ENCODE measurements at regions not wholly inside any gene's neighbourhood (a gene's known extent, or its start where the extent isn't known, plus 50 kb on each side); places are given as distances from the start of the nearest gene placed in this dataset.
"Not testable (repeated sequence)": the region's sequence is repeated elsewhere in the genome, so short reads cannot be mapped to it uniquely, and the experiment has no call there.

GRCh38 chr1:189941922-189942321, 535.7 kb downstream of the BRINP3 start:
- no peak for DNase-seq (ENCODE audit: extremely low read depth, low read depth)

- DNase-seq (ENCODE audit: extremely low read depth, low read depth): no peak
Measured at GRCh38 chr1:189958756-189959155, 518.9 kb downstream of the BRINP3 start.

GRCh38 chr1:189960769-189961168, 516.9 kb downstream of the BRINP3 start:
- no peak for DNase-seq (ENCODE audit: extremely low read depth, low read depth)

- DNase-seq (ENCODE audit: extremely low read depth, low read depth): no peak
Measured at GRCh38 chr1:189962181-189962580, 515.5 kb downstream of the BRINP3 start.

DNA sequence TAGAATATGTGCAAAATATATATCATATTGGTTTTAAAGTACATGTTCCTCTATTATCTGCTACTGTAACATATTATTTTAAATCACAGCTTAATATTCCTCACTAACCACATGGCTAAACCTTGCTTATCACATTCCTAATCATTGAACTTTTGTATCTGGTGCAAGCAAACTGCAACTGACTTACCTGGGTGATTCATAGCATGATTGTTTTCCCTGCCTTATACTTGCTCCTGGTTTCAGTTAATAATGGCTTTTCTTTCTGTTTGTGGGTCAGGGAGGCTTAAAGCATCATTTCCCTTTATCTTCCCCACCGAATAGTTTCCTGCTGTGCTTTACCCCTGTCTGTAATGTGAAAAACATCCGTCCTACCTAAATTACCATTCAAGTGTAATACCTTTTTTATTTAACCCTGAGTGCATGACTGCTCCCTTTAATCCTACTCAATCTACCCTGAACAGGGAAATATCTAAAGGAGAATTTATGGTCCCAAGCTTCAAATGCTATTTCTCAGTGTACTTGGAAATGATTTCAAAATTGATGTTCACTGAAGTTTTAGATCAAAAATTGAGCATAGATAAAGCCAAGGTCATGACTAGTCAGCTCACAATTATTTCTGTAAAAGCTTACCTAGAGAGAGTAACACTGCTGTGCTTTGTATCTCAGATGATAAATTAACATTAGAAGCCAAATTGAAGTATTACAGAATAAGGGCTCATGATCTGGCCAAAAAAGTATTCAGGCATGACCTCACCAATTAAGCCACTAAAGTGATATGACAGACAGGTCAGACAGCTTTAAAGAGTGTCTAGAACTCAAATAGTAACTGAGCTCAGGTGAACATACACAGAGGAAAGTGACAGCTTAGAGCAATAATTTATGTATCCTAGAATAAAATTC, 507.1 kb downstream of the BRINP3 start:
- DNase-seq (ENCODE audit: extremely low read depth, low read depth): no peak

DNA sequence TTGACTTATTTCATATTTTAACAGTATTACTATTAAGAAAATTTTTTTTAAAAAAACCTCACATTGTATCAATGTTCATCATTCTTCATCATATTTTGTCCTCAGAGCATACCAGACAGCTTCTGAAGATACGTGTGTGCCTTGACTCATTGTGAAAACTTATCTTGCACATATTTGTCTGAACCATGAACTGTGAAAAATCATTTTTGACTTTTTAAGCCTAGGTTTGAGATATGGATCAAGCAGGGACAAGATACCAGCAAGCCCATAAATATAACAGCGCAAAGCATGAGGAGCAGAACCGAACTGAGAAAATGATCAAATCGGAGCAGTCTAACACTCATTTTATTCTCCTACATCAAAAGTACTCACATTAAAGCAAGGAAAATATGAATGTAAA, 506.0 kb downstream of the BRINP3 start:
- no peak for DNase-seq (ENCODE audit: extremely low read depth, low read depth)

DNA sequence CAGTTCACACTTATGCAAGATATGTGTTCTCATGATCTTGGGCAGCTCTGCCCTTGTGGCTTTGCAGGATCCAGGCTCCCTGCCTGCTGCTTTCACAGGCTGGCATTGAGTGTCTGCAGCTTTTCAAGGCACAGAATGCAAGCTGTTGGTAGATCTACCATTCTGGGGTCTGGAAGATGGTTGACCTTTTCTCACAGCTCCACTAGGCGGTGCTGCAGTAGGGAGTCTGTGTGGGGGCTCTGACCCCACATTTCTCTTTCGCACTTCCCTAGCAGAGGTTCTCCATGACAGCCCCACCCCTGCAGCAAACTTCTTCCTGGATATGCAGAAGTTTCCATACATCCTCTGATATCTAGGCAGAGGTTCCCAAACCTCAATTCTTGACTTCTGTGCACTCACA, 500.5 kb downstream of the BRINP3 start:
- DNase-seq (ENCODE audit: extremely low read depth, low read depth): no peak

DNA sequence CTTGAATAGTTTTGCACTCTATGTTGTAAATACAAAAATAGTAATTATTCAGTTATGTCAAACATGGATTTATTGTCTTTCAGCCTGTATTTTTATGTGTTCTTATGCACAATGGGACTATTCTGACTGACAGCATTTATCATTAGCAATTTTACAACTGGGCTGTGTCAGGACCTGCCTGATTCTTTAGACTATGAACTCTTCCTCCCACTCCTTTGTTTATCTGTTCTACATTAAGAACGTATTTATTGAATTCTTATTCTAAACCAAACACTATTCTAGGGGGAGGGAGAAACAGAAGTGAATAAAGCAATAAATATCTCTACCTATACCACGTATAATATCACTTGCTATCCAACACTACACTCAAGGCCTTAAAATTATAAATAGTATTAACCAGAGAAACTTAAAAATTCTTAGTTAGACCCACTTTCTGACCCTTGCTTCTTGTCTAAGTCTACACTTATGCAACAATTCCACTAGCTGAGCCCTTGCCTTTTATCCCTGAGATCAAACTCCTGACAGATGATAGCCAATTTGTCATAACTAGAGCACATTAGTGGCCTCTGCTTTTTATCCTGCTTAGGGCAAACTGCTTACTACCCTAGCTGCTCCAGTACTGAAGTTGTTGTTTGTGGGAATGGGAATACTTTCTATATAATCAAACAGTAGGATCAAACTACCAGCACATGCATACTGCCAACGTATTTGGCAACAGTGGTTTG, 494.3 kb downstream of the BRINP3 start:
- DNase-seq (ENCODE audit: extremely low read depth, low read depth): no peak

DNA sequence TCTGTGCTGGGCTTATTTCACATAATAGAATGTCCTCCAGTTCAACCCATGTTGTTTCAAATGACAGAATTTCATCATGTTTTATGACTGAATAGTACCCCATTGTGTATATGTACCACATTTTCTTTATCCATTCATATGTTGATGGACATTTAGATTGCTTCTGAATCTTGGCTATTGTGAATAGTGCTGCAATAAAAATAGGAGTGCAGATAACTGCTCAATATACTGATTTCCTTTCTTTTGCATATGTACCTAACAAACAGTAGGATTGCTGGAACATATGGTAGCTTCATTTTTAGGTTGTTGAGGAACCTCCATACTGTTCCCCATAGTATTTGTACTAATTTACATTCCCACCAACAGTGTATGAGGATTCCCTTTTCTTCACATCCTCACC, 491.1 kb downstream of the BRINP3 start:
- no peak for DNase-seq (ENCODE audit: extremely low read depth, low read depth)

DNA sequence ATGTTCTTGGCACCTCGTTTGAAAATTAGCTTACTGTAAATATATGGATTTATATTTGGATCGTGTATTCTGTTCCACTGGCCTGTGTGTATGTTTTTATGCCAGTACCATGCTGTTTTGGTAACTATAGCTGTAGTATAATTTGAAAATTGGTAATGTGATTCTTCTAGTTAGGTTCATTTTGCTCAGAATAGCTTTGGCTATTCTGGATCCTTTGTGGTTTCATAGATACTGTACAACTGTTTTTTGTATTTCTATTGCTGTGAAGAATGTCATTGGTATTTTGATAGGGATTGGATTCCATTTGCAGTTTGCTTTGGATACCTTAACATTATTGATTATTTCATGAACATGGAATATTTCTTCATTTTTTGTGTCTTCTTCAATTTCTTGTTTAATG, 490.2 kb downstream of the BRINP3 start:
- DNase-seq (ENCODE audit: extremely low read depth, low read depth): no peak

GRCh38 chr1:189992856-189993255, 484.8 kb downstream of the BRINP3 start:
- DNase-seq (ENCODE audit: extremely low read depth, low read depth): no peak

GRCh38 chr1:190000365-190000872, 477.2 kb downstream of the BRINP3 start:
- peak; percentile 50 for DNase-seq (ENCODE audit: extremely low read depth, low read depth)

DNA sequence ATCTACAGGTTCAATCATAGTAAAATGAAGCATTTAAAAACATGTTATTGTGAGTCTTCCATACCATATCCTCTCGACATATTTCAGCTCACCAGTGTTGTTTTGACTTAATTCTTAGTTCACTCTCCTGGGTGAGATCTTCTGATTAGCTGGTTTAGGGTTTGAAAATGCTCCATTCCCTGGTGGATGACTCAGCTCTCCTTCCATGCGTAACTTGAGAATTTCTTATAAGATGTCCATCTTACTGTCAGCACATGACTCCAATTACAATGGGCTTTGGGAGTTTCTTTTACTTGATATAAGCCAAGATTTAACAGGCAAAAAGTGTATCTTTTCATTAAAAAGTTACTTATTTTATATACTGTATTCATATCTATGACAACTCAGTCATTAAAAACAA, 476.5 kb downstream of the BRINP3 start:
- peak; percentile 30 for DNase-seq (ENCODE audit: extremely low read depth, low read depth)

GRCh38 chr1:190003376-190003775, 474.3 kb downstream of the BRINP3 start:
- no peak for DNase-seq (ENCODE audit: extremely low read depth, low read depth)

DNA sequence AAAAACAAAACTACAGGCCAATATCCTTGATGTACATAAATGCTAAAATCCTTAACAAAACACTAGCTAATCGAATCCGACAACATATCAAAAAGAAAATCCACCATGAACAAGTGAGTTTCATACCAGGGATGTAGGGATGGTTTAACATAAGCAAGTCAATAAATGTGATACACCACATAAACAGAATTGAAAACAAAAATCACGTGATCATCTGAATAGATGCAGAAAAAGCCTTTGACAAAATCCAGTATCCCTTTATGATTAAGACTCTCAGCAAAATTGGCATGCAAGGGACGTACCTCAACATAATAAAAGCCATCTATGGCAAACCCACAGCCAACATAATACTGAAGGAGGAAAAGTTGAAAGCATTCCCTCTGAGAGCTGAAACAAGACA, 466.1 kb downstream of the BRINP3 start:
- no peak for DNase-seq (ENCODE audit: extremely low read depth, low read depth)

DNA sequence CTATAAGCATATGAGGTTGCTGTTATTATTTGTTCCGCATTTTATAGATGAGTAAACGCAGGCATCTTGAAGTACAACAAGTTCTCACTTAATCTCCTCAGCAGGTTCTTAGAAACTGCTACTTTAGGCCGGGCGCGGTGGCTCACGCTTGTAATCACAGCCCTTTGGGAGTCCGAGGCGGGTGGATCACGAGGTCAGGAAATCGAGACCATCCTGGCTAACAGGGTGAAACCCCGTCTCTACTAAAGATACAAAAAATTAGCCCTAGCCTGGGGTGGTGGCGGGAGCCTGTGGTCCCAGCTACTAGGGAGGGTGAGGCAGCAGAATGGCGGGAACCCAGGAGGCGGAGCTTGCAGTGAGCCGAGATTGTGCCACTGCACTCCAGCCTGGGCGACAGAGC, 458.5 kb downstream of the BRINP3 start:
- not testable (repeated sequence) for DNase-seq (ENCODE audit: extremely low read depth, low read depth)

- DNase-seq (ENCODE audit: extremely low read depth, low read depth): peak; percentile 48
Measured at GRCh38 chr1:190019717-190020116, 457.9 kb downstream of the BRINP3 start.

- DNase-seq (ENCODE audit: extremely low read depth, low read depth): peak; percentile 25
Measured at GRCh38 chr1:190022709-190023108, 455.0 kb downstream of the BRINP3 start.

DNA sequence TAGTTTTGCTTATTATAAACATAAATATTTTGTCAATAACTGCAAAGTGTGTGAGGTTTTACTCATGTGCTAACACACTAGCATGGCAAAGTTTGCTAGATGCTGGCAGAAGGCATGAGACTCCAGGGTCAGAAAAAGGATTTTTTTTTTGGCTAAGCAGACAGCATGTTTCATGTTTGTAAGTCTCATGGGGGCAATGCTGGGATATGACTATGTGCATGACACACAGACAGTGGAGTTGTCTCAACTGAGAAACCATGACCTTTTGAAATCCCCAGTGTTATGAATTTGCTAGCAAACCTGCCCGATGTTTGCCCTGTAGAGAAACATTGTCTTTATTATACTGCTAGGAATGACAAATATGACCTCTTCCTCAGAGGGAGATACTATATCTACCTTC, 448.2 kb downstream of the BRINP3 start:
- DNase-seq (ENCODE audit: extremely low read depth, low read depth): no peak

DNA sequence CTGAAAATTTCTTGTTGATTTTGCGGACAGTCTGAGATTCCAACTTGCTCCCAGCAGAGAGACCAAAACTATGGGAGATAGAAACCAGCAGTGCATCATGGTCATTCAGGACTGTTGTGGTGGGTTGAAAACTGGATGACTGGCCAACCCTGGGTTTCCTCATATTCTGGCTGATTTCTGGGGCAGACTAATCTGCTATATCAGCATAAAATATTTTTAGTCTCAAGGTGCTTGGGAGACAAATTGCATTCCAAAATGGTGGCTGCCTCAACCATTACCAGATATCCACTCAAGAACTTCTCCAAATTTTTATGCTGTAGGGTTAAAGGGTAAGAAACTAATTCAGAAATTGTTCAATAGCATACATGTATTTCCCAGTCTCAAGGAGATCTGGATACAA, 434.0 kb downstream of the BRINP3 start:
- no peak for DNase-seq (ENCODE audit: extremely low read depth, low read depth)

DNA sequence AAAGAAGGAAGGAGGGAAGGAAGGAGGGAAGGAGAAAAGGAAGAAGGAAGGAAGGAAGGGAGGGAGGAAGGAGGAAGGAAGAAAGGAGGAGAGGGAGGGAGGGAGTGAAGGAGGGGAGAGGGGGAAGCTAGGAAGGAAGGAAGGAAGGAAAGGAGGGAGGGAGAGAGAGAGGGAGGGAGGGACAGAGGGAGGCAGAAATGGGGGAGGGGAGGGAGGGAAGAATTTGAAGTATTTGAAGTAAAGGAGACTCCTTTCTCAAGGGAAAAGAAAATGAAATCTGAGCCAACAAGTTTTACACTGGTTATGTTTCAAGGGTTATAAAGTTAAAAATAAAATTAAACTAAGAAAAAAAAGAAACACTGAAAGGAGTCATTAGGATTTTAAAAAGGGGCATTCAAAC, 431.4 kb downstream of the BRINP3 start:
- no peak for DNase-seq (ENCODE audit: extremely low read depth, low read depth)
